ENCODE measurements at regions not wholly inside any gene's neighbourhood (a gene's known extent, or its start where the extent isn't known, plus 50 kb on each side); places are given as distances from the start of the nearest gene placed in this dataset.

DNA sequence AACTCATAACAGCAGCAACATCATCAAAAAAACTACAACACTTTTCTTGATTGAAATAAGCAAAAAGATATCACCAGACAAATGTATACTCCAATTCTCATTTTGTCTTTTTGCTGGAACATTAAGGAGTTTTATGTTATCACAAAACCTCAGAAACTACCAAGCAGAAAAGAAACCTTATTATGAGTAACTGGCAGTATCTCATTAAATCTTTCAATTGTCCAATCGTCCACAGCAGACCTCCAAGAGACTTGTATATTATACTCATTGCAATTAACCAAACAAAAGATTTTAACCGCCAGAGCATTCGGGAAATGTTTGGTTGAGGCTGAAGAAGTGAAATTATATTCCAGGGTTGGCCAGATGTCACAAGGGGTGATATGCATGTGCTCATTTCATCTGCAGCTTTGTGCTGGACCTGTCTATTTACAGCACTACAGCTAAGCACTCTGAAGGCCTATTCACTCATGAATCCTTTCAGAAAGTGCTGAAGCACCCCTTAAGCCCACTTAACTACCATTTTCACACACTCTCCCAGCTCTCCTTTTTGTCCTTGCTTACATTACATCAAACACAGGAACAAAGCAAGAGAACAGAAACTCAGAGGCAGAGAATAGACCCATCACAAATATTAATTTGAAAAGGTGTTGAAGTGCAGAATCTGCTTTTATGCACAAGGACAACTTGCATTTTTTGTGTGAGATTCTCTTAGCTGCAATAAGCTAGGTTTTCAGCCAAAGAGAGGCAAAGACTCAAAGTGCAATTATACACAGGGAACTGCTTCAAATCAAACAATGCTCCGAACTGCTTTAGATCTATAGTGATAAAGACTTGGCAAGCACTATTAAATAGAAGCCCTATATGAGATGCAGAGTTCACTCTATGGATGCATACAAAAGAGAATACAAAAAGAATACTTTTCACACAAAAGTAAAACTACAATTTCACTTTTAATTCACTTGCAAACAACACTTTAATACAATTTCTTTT, 150.4 kb upstream of the POU5F2 start:
- H3K4me2 ChIP-seq (ENCODE audit: control insufficient read depth, insufficient read depth): no peak overlapping the region
- intact Hi-C loops (cut with micrococcal nuclease; ENCODE audit: unreplicated experiment): no loop called here
- no peak for ATAC-seq
- ChIA-PET RAD21 (ENCODE audit: unreplicated experiment) (no interaction called here), POLR2A (no interaction called here), CTCF (no interaction called here), SMC1A (ENCODE audit: uncharacterized antibody, unreplicated experiment) (no interaction called here)
- H2AFZ ChIP-seq (ENCODE audit: control insufficient read depth, low read depth, low read length): no peak overlapping the region
- no peaks in the 10 kb centered on the region for H3K9me3 ChIP-seq (replicated peaks; ENCODE audit: control insufficient read depth, insufficient read depth, low read length)
- H3K4me3 ChIP-seq: no peak overlapping the region
- WGBS (ENCODE audit: insufficient coverage, insufficient replicate concordance, low lambda C conversion rate, missing lambda C conversion rate): 98% methylated on average over 4 of the region's 4 CpGs
- H3K36me3 ChIP-seq (ENCODE audit: control insufficient read depth in 2 of 2, insufficient read depth in 2 of 2, low read length in 1 of 2): no peaks in the 10 kb centered on the region
- H3K4me1 ChIP-seq (ENCODE audit: control insufficient read depth, insufficient read depth, low read length): no peaks in the 10 kb centered on the region
- peak; percentile 27 for FAIRE-seq
- DNase-seq (ENCODE audit: low read depth, low spot score): no peak
- no peaks in the 10 kb centered on the region for H3K27me3 ChIP-seq (replicated peaks in 1 of 2; ENCODE audit: control insufficient read depth in 2 of 2, insufficient read depth in 2 of 2, low read length in 1 of 2)
- no peaks in the 10 kb centered on the region for H4K20me1 ChIP-seq (ENCODE audit: control insufficient read depth, insufficient read depth)
- in situ Hi-C loops (cut with MboI): no loop called here
- BruUV-seq (replicated peaks): no TSS peak
- TF ChIP-seq, protein P1, sequence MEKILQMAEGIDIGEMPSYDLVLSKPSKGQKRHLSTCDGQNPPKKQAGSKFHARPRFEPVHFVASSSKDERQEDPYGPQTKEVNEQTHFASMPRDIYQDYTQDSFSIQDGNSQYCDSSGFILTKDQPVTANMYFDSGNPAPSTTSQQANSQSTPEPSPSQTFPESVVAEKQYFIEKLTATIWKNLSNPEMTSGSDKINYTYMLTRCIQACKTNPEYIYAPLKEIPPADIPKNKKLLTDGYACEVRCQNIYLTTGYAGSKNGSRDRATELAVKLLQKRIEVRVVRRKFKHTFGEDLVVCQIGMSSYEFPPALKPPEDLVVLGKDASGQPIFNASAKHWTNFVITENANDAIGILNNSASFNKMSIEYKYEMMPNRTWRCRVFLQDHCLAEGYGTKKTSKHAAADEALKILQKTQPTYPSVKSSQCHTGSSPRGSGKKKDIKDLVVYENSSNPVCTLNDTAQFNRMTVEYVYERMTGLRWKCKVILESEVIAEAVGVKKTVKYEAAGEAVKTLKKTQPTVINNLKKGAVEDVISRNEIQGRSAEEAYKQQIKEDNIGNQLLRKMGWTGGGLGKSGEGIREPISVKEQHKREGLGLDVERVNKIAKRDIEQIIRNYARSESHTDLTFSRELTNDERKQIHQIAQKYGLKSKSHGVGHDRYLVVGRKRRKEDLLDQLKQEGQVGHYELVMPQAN (conservative IDR thresholded peaks at IDR 0.05): no peak
- TF ChIP-seq, protein P2, sequence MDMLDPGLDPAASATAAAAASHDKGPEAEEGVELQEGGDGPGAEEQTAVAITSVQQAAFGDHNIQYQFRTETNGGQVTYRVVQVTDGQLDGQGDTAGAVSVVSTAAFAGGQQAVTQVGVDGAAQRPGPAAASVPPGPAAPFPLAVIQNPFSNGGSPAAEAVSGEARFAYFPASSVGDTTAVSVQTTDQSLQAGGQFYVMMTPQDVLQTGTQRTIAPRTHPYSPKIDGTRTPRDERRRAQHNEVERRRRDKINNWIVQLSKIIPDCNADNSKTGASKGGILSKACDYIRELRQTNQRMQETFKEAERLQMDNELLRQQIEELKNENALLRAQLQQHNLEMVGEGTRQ (IDR thresholded peaks at IDR 0.05; ENCODE audit: borderline replicate concordance, low read depth, low read length): no peak
- TF ChIP-seq ZNF274 (IDR thresholded peaks at IDR 0.05; ENCODE audit: insufficient read depth, insufficient read length) (no peak), CHD2 (IDR thresholded peaks at IDR 0.05; ENCODE audit: borderline replicate concordance, low read depth, low read length) (no peak)
- H3K79me2 ChIP-seq (ENCODE audit: control insufficient read depth, insufficient read depth, low read length): no peaks in the 10 kb centered on the region
- H3K9ac ChIP-seq (ENCODE audit: control insufficient read depth, insufficient read depth, low read length): no peak overlapping the region
- no peak overlapping the region for H3K27ac ChIP-seq (ENCODE audit: control insufficient read depth, insufficient read depth)

All from GM12878 (cell line).